SK-N-SH (cell line): ENCODE measurements at regions not wholly inside any gene's neighbourhood (a gene's known extent, or its start where the extent isn't known, plus 50 kb on each side); places are given as distances from the start of the nearest gene placed in this dataset.

ENCODE experiments used
- CTCF ChIA-PET: fragments of 300-600, 350-600 bp; formaldehyde crosslinking; extraction: SDS; loops from one replicate; lab custom pipeline; 2021; lab: Yijun Ruan, JAX
- POLR2A ChIA-PET: fragments of 350-600 bp; sonication (Branson Sonifier 250); formaldehyde crosslinking; extraction: SDS; loops from one replicate; lab custom pipeline; 2020; ENCODE audit warnings: antibody characterized with exemption, inconsistent platforms; lab: Yijun Ruan, JAX
- DNase-seq: peaks from one replicate; pipeline ENCODE4 v3.0.0; 2012
- H2AFZ ChIP-seq: fragments of 200-600 bp; sonication (generic); 2 replicates; pipeline ENCODE4 v1.8.1; 2016; ENCODE audit warnings: antibody characterized with exemption, mild to moderate bottlenecking, low read depth
- H3F3A ChIP-seq: fragments of 200-600 bp; sonication (generic); replicated peaks from 2 replicates; pipeline ENCODE3; 2016; ENCODE audit warnings: antibody characterized with exemption, mild to moderate bottlenecking; ENCODE audit not compliant: insufficient read depth
- H3K27ac ChIP-seq, 2 experiments: fragments of 200-500 bp in 1 of 2; fragments of 200-600 bp in 1 of 2; sonication (Bioruptor generic) in 1 of 2; sonication (generic), shearing (Covaris generic) in 1 of 2; 2 replicates each; pipeline versions ENCODE4 v1.5.1 to v1.6.1; 2014 to 2016; ENCODE audit warnings: low read depth in 2 of 2, inconsistent platforms in 1 of 2, low read length in 1 of 2, mild to moderate bottlenecking in 1 of 2, mixed read lengths in 1 of 2
- H3K27me3 ChIP-seq: fragments of 200-600 bp; sonication (generic), shearing (Covaris generic); 2 replicates; pipeline ENCODE4 v1.6.1; 2016; ENCODE audit warnings: mixed run types; ENCODE audit not compliant: insufficient read depth
- H3K36me3 ChIP-seq, 2 experiments: fragments of 200-500 bp in 1 of 2; fragments of 200-600 bp in 1 of 2; sonication (Bioruptor generic) in 1 of 2; sonication (generic) in 1 of 2; replicated peaks in 1 of 2; 2 replicates each; pipeline versions ENCODE3 to v1.5.1; 2014 to 2016; ENCODE audit warnings: low read length in 1 of 2, mild to moderate bottlenecking in 1 of 2; ENCODE audit not compliant: insufficient read depth in 2 of 2, control insufficient read depth in 1 of 2
- H3K4me1 ChIP-seq, 2 experiments: fragments of 200-500 bp in 1 of 2; fragments of 200-600 bp in 1 of 2; sonication (Bioruptor generic) in 1 of 2; sonication (generic), shearing (Covaris generic) in 1 of 2; 2 replicates each; pipeline versions ENCODE4 v1.5.1 to v1.6.1; 2014 to 2016; ENCODE audit warnings: low read depth in 1 of 2, low read length in 1 of 2, mixed run types in 1 of 2; ENCODE audit not compliant: insufficient read depth in 2 of 2, control insufficient read depth in 1 of 2
- H3K4me2 ChIP-seq: fragments of 200-600 bp; sonication (generic), shearing (Covaris generic); 2 replicates; pipeline ENCODE4 v1.6.1; 2017; ENCODE audit warnings: mixed run types
- H3K4me3 ChIP-seq, 2 experiments: fragments of 200-500 bp in 1 of 2; fragments of 200-600 bp in 1 of 2; sonication (Bioruptor generic) in 1 of 2; sonication (generic), shearing (Covaris generic) in 1 of 2; 2 replicates each; pipeline versions ENCODE4 v1.5.1 to v1.8.1; 2014 to 2016; ENCODE audit warnings: low read depth in 2 of 2, inconsistent platforms in 1 of 2, low read length in 1 of 2, mild to moderate bottlenecking in 1 of 2, mixed read lengths in 1 of 2, moderate library complexity in 1 of 2
- H3K79me2 ChIP-seq: fragments of 200-600 bp; sonication (generic); 2 replicates; pipeline ENCODE4 v1.8.1; 2017; ENCODE audit warnings: mild to moderate bottlenecking; ENCODE audit not compliant: insufficient read depth
- H3K9ac ChIP-seq: fragments of 200-600 bp; sonication (generic); 2 replicates; pipeline ENCODE4 v1.6.1; 2017; ENCODE audit warnings: mixed run types
- H3K9me2 ChIP-seq: fragments of 200-600 bp; sonication (generic); 2 replicates; pipeline ENCODE4 v1.6.1; 2017; ENCODE audit warnings: mixed run types
- H3K9me3 ChIP-seq: fragments of 200-600 bp; sonication (generic); 2 replicates; pipeline ENCODE4 v1.6.1; 2017; ENCODE audit warnings: mixed run types, mild to moderate bottlenecking, moderate library complexity
- H4K20me1 ChIP-seq: fragments of 200-600 bp; sonication (generic); 2 replicates; pipeline ENCODE4 v1.6.1; 2017; ENCODE audit warnings: mild to moderate bottlenecking, mixed run types; ENCODE audit not compliant: insufficient read depth
- EP300 ChIP-seq, 2 experiments: IDR thresholded peaks; 2 replicates each; pipeline versions ENCODE4 v1.4.0 to v1.6.1; 2012; ENCODE audit warnings: borderline replicate concordance in 1 of 2, low read depth in 1 of 2, low read length in 1 of 2
- FOXM1 ChIP-seq: IDR thresholded peaks from 2 replicates; pipeline ENCODE4 v1.4.0; 2012; ENCODE audit warnings: low read depth, mild to moderate bottlenecking
- GATA2 ChIP-seq: sonication (generic); formaldehyde crosslinking; IDR thresholded peaks from 2 replicates; pipeline ENCODE4 v1.5.0; 2020; ENCODE audit warnings: mild to moderate bottlenecking, missing genetic modification reagents
- JUND ChIP-seq: IDR thresholded peaks from 2 replicates; pipeline ENCODE4 v1.4.0; 2012
- MAX ChIP-seq: IDR thresholded peaks from 2 replicates; pipeline ENCODE4 v1.4.0; 2012; ENCODE audit warnings: low read depth
- MEF2A ChIP-seq: IDR thresholded peaks from 2 replicates; pipeline ENCODE4 v1.4.0; 2012; ENCODE audit warnings: low read depth, borderline replicate concordance
- MXI1 ChIP-seq: IDR thresholded peaks from 2 replicates; pipeline ENCODE4 v1.6.1; 2012; ENCODE audit warnings: mild to moderate bottlenecking, low read depth, low read length, improper control_type of control experiment
- NFIC ChIP-seq: IDR thresholded peaks from 2 replicates; pipeline ENCODE4 v1.4.0; 2012; ENCODE audit warnings: borderline replicate concordance
- NRF1 ChIP-seq: IDR thresholded peaks from 2 replicates; pipeline ENCODE4 v1.6.1; 2012; ENCODE audit warnings: low read depth, mild to moderate bottlenecking, low read length
- PBX3 ChIP-seq: IDR thresholded peaks from 2 replicates; pipeline ENCODE4; 2012
- RAD21 ChIP-seq: IDR thresholded peaks from 2 replicates; pipeline ENCODE4 v1.6.1; 2012; ENCODE audit warnings: mild to moderate bottlenecking, low read length
- RFX5 ChIP-seq: IDR thresholded peaks from 2 replicates; pipeline ENCODE4 v1.6.1; 2012; ENCODE audit warnings: mild to moderate bottlenecking, improper control_type of control experiment, low read length
- SIN3A ChIP-seq: IDR thresholded peaks from 2 replicates; pipeline ENCODE4 v1.6.1; 2012; ENCODE audit warnings: low read depth, mild to moderate bottlenecking, low read length, moderate library complexity, borderline replicate concordance
- TCF12 ChIP-seq: IDR thresholded peaks from 2 replicates; pipeline ENCODE4 v1.4.0; 2012
- TEAD4 ChIP-seq: IDR thresholded peaks from 2 replicates; pipeline ENCODE4 v1.4.0; 2012; ENCODE audit warnings: mild to moderate bottlenecking, borderline replicate concordance; ENCODE audit not compliant: insufficient read depth
- YY1 ChIP-seq: IDR thresholded peaks from 2 replicates; pipeline ENCODE4 v1.4.0; 2012; ENCODE audit warnings: low read depth, mild to moderate bottlenecking
- WGBS: methylation state at CpG from one replicate; pipeline ENCODE4 v1.1.6; 2017; ENCODE audit warnings: low lambda C conversion rate; 5-methylcytosine and 5-hydroxymethylcytosine counted together
- TF ChIP-seq, protein P1 (sequence below): IDR thresholded peaks from 2 replicates; pipeline ENCODE4 v1.6.1; 2012; ENCODE audit warnings: mild to moderate bottlenecking, low read depth, low read length, moderate library complexity
- TF ChIP-seq, protein P2 (sequence below): IDR thresholded peaks from 2 replicates; pipeline ENCODE4 v1.4.0; 2012; ENCODE audit warnings: low read depth, borderline replicate concordance
- TF ChIP-seq, protein P3 (sequence below): IDR thresholded peaks from 2 replicates; pipeline ENCODE4 v1.4.0; 2012; ENCODE audit warnings: low read depth, borderline replicate concordance

GRCh38 chr1:81270051-81270450, 530.7 kb upstream of the ADGRL2 start:
- H3K9me2 ChIP-seq, result no peaks in the 10 kb centered on the region
- CTCF ChIA-PET, result no interaction called here
- POLR2A ChIA-PET, result no interaction called here
- no peaks in the 10 kb centered on the region for H3F3A ChIP-seq
- no peak for TF ChIP-seq MEF2A
- no peak for TF ChIP-seq RAD21
- TF ChIP-seq YY1, result no peak
- no peak for TF ChIP-seq JUND
- TF ChIP-seq TCF12, result no peak
- TF ChIP-seq, protein P1, sequence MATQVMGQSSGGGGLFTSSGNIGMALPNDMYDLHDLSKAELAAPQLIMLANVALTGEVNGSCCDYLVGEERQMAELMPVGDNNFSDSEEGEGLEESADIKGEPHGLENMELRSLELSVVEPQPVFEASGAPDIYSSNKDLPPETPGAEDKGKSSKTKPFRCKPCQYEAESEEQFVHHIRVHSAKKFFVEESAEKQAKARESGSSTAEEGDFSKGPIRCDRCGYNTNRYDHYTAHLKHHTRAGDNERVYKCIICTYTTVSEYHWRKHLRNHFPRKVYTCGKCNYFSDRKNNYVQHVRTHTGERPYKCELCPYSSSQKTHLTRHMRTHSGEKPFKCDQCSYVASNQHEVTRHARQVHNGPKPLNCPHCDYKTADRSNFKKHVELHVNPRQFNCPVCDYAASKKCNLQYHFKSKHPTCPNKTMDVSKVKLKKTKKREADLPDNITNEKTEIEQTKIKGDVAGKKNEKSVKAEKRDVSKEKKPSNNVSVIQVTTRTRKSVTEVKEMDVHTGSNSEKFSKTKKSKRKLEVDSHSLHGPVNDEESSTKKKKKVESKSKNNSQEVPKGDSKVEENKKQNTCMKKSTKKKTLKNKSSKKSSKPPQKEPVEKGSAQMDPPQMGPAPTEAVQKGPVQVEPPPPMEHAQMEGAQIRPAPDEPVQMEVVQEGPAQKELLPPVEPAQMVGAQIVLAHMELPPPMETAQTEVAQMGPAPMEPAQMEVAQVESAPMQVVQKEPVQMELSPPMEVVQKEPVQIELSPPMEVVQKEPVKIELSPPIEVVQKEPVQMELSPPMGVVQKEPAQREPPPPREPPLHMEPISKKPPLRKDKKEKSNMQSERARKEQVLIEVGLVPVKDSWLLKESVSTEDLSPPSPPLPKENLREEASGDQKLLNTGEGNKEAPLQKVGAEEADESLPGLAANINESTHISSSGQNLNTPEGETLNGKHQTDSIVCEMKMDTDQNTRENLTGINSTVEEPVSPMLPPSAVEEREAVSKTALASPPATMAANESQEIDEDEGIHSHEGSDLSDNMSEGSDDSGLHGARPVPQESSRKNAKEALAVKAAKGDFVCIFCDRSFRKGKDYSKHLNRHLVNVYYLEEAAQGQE, result no peak
- TF ChIP-seq SIN3A, result no peak
- no peak for TF ChIP-seq MAX
- TF ChIP-seq TEAD4, result no peak
- no peak for TF ChIP-seq NRF1
- no peak for TF ChIP-seq GATA2 (CRISPR knock-in tag)
- TF ChIP-seq EP300 (IDR thresholded peaks at IDR 0.05; ENCODE audit: borderline replicate concordance in 1 of 2, low read depth in 1 of 2, low read length in 1 of 2), result no peak
- TF ChIP-seq FOXM1, result no peak
- TF ChIP-seq MXI1, result no peak
- TF ChIP-seq, protein P2, sequence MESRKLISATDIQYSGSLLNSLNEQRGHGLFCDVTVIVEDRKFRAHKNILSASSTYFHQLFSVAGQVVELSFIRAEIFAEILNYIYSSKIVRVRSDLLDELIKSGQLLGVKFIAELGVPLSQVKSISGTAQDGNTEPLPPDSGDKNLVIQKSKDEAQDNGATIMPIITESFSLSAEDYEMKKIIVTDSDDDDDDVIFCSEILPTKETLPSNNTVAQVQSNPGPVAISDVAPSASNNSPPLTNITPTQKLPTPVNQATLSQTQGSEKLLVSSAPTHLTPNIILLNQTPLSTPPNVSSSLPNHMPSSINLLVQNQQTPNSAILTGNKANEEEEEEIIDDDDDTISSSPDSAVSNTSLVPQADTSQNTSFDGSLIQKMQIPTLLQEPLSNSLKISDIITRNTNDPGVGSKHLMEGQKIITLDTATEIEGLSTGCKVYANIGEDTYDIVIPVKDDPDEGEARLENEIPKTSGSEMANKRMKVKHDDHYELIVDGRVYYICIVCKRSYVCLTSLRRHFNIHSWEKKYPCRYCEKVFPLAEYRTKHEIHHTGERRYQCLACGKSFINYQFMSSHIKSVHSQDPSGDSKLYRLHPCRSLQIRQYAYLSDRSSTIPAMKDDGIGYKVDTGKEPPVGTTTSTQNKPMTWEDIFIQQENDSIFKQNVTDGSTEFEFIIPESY, result no peak
- no peak for TF ChIP-seq NFIC
- no peak for TF ChIP-seq RFX5
- TF ChIP-seq, protein P3, sequence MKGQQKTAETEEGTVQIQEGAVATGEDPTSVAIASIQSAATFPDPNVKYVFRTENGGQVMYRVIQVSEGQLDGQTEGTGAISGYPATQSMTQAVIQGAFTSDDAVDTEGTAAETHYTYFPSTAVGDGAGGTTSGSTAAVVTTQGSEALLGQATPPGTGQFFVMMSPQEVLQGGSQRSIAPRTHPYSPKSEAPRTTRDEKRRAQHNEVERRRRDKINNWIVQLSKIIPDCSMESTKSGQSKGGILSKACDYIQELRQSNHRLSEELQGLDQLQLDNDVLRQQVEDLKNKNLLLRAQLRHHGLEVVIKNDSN, result no peak
- no peak for TF ChIP-seq PBX3
- TF ChIP-seq, all 33 proteins: peak for 0
- H3K79me2 ChIP-seq, result no peaks in the 10 kb centered on the region
- H4K20me1 ChIP-seq, result no peaks in the 10 kb centered on the region
- no peak overlapping the region for H3K4me2 ChIP-seq
- WGBS, result 70% methylated on average over 2 of the region's 2 CpGs
- H3K27me3 ChIP-seq, result no peaks in the 10 kb centered on the region
- no peaks in the 10 kb centered on the region; the same call in 1 of the 2 replicates for H3K9me3 ChIP-seq
- no peak overlapping the region for H3K9ac ChIP-seq
- H3K27ac ChIP-seq, result no peak overlapping the region
- peaks cover 2 to 21% of the 10 kb centered on the region in 2 experiments; a peak in 2 of 4 replicates for H3K4me1 ChIP-seq
- H3K36me3 ChIP-seq, result no peaks in the 10 kb centered on the region
- DNase-seq, result no peak
- no peak overlapping the region for H3K4me3 ChIP-seq
- H2AFZ ChIP-seq, result no peak overlapping the region
